GM23338 (cell line): ENCODE measurements at regions not wholly inside any gene's neighbourhood (a gene's known extent, or its start where the extent isn't known, plus 50 kb on each side); places are given as distances from the start of the nearest gene placed in this dataset.

ENCODE experiments used
- CREB1 ChIP-seq: fragments of 250-450 bp; sonication (Bioruptor Pico); IDR thresholded peaks from 2 replicates; pipeline ENCODE4 v1.5.0; 2020; ENCODE audit warnings: low read depth, mild to moderate bottlenecking, moderate library complexity
- CTCF ChIP-seq, 2 experiments: fragments of 200-600 bp in 1 of 2; sonication (generic) in 1 of 2; conservative IDR thresholded peaks; 2 replicates each; pipeline versions ENCODE4 v1.5.1 to v1.6.1; 2016 to 2017; ENCODE audit warnings: antibody characterized with exemption in 2 of 2, low read depth in 2 of 2, mild to moderate bottlenecking in 2 of 2, moderate library complexity in 1 of 2
- ETS1 ChIP-seq: IDR thresholded peaks from 2 replicates; pipeline ENCODE4 v1.6.1; 2016; ENCODE audit warnings: antibody characterized with exemption
- EZH2 ChIP-seq: fragments of 200-600 bp; sonication (generic); IDR thresholded peaks from one replicate; pipeline ENCODE4 v1.8.0; 2017; ENCODE audit warnings: antibody characterized with exemption, mild to moderate bottlenecking, low read depth; ENCODE audit not compliant: unreplicated experiment
- EZH2phosphoT487 ChIP-seq: fragments of 200-600 bp; sonication (generic); IDR thresholded peaks from one replicate; pipeline ENCODE4 v1.8.1; 2018; ENCODE audit warnings: antibody characterized with exemption; ENCODE audit not compliant: unreplicated experiment
- JUNB ChIP-seq: IDR thresholded peaks from one replicate; pipeline ENCODE4 v1.6.1; 2016; ENCODE audit warnings: antibody characterized with exemption; ENCODE audit not compliant: unreplicated experiment
- NANOG ChIP-seq: IDR thresholded peaks from 2 replicates; pipeline ENCODE4 v1.6.1; 2016; ENCODE audit warnings: antibody characterized with exemption, borderline replicate concordance
- POLR2AphosphoS5 ChIP-seq: IDR thresholded peaks from 2 replicates; pipeline ENCODE4 v1.6.1; 2016; ENCODE audit warnings: antibody characterized with exemption, low read depth
- REST ChIP-seq: IDR thresholded peaks from one replicate; pipeline ENCODE4 v1.6.1; 2018; ENCODE audit warnings: antibody characterized with exemption; ENCODE audit not compliant: unreplicated experiment
- STAT1 ChIP-seq: IDR thresholded peaks from one replicate; pipeline ENCODE4 v1.6.1; 2016; ENCODE audit warnings: antibody characterized with exemption; ENCODE audit not compliant: unreplicated experiment
- ZNF114 ChIP-seq: fragments of 250-450 bp; sonication (Bioruptor Pico); IDR thresholded peaks from 2 replicates; pipeline ENCODE4 v1.5.0; 2020; ENCODE audit warnings: mild to moderate bottlenecking, moderate library complexity
- ZNF331 ChIP-seq: fragments of 250-450 bp; sonication (Bioruptor Pico); IDR thresholded peaks from 2 replicates; pipeline ENCODE4 v1.5.0; 2020; ENCODE audit warnings: low read depth, mild to moderate bottlenecking, moderate library complexity

DNA sequence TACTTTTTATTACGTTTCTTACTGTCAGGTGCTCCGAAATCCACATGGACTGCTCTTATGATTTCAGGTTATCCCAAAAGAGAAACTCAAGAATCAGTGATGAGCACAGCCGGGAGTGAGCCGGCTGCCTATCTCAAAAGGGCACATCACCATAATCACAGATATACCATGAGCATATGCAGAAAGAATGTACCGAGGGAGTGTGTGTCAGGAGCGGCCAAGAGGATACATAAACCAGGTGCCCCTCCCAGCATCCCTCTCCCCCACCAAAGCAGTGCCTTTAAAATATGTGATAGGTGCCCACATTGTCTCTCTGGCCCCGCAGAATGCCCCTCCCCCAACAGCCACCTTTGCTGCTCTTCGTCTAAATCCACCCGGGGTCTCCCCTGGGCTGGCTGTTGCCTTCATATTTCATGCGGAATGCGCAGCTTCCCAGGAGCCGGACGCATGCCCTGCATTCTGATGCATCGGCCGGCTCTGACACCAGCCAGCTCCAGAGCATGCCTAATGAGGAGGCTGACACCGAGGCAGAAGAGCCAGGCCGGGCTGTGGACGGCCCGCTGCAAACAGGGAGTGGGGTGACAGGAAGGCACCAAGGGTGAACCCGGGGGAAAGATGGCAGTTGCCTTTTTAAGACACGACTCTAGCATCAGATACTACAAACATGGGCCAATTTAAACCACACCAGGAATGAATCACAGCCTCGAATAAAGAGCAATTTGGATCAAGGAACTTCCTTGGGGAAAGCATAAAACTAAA, 652.3 kb downstream of the BNC2 start:
- TF ChIP-seq CTCF (conservative IDR thresholded peaks at IDR 0.05; ENCODE audit: low read depth in 2 of 2) = no peak
- no peak for TF ChIP-seq CREB1 (CRISPR knock-in tag)
- TF ChIP-seq REST = no peak
- TF ChIP-seq EZH2 = no peak
- TF ChIP-seq EZH2phosphoT487 = no peak
- TF ChIP-seq POLR2AphosphoS5 = no peak
- no peak for TF ChIP-seq JUNB
- TF ChIP-seq NANOG = no peak
- no peak for TF ChIP-seq ETS1
- no peak for TF ChIP-seq STAT1
- no peak for TF ChIP-seq ZNF114 (CRISPR knock-in tag)
- TF ChIP-seq ZNF331 (CRISPR knock-in tag) = no peak
